Fibroblast of lung (primary cell): ENCODE measurements at regions not wholly inside any gene's neighbourhood (a gene's known extent, or its start where the extent isn't known, plus 50 kb on each side); places are given as distances from the start of the nearest gene placed in this dataset.

Experiments used
- DNase-seq, 2 donors: peaks; one replicate each; pipeline versions ENCODE4 v3.0.0 to v3.0.0-alpha.2; 2010; ENCODE audit warnings: low read depth in 2 of 2
- H2AFZ ChIP-seq: 2 replicates; pipeline ENCODE4 v1.5.1; 2012; ENCODE audit warnings: low read length, control low read depth, inconsistent platforms
- H3K27ac ChIP-seq: 2 replicates; pipeline ENCODE4 v1.5.1; 2011; ENCODE audit warnings: low read length, control low read depth; ENCODE audit not compliant: insufficient read depth
- H3K27me3 ChIP-seq: 2 replicates; pipeline ENCODE4 v1.5.1; 2011; ENCODE audit warnings: mild to moderate bottlenecking, low read length; ENCODE audit not compliant: control insufficient read depth, insufficient read depth
- H3K36me3 ChIP-seq: 2 replicates; pipeline ENCODE4 v1.5.1; 2011; ENCODE audit warnings: low read length; ENCODE audit not compliant: control insufficient read depth, insufficient read depth
- H3K4me1 ChIP-seq: 2 replicates; pipeline ENCODE4 v1.5.1; 2011; ENCODE audit warnings: low read length; ENCODE audit not compliant: control insufficient read depth, insufficient read depth; ENCODE audit errors: extremely low read depth
- H3K4me2 ChIP-seq: 2 replicates; pipeline ENCODE4 v1.5.1; 2011; ENCODE audit warnings: low read length, control low read depth; ENCODE audit not compliant: insufficient read depth; ENCODE audit errors: extremely low read depth
- H3K4me3 ChIP-seq, 4 experiments: fragments of 200-600 bp in 1 of 4; sonication (generic) in 1 of 4; replicated peaks in 1 of 4; 2 replicates each; pipeline ENCODE4 v1.5.1; 2011 to 2016; ENCODE audit warnings: low read length in 4 of 4, low read depth in 3 of 4, mild to moderate bottlenecking in 3 of 4, control low read depth in 2 of 4, inconsistent platforms in 1 of 4, mixed read lengths in 1 of 4; ENCODE audit not compliant: insufficient read depth in 1 of 4; ENCODE audit errors: control extremely low read depth in 1 of 4
- H3K79me2 ChIP-seq: 2 replicates; pipeline ENCODE4 v1.5.1; 2012; ENCODE audit warnings: mild to moderate bottlenecking, low read length, inconsistent platforms; ENCODE audit not compliant: control insufficient read depth, insufficient read depth
- H3K9ac ChIP-seq: 2 replicates; pipeline ENCODE4 v1.5.1; 2011; ENCODE audit warnings: mild to moderate bottlenecking, low read length, control low read depth; ENCODE audit not compliant: insufficient read depth
- H3K9me3 ChIP-seq: 2 replicates; pipeline ENCODE4 v1.5.1; 2012; ENCODE audit warnings: low read depth, low read length; ENCODE audit not compliant: control insufficient read depth, insufficient read depth
- H4K20me1 ChIP-seq: 2 replicates; pipeline ENCODE4 v1.5.1; 2011; ENCODE audit warnings: low read length; ENCODE audit not compliant: control insufficient read depth, insufficient read depth; ENCODE audit errors: extremely low read depth
- CTCF ChIP-seq, 2 donors: IDR thresholded peaks in 1 of 2; conservative IDR thresholded peaks in 1 of 2; 1 replicate in 1 of 2; 2 replicates in 1 of 2; pipeline ENCODE4 v1.5.1; 2011 to 2012; ENCODE audit warnings: low read length in 2 of 2, control low read depth in 1 of 2, inconsistent platforms in 1 of 2, low read depth in 1 of 2, mild to moderate bottlenecking in 1 of 2
- EZH2 ChIP-seq: IDR thresholded peaks from 2 replicates; pipeline ENCODE4 v1.5.1; 2012; ENCODE audit warnings: low read length, control low read depth, mild to moderate bottlenecking; ENCODE audit errors: missing control alignments

GRCh38 chr5:155293605-155294178 lies 280.1 kb downstream of the KIF4B start:
- DNase-seq: no peak
- no peaks in the 10 kb centered on the region for H3K36me3 ChIP-seq
- no peaks in the 10 kb centered on the region for H3K79me2 ChIP-seq
- H4K20me1 ChIP-seq: no peaks in the 10 kb centered on the region
- no peak for TF ChIP-seq CTCF (conservative IDR thresholded peaks at IDR 0.05 in 1 of 2, IDR thresholded peaks at IDR 0.05 in 1 of 2; ENCODE audit: low read depth in 1 of 2, low read length in 2 of 2)
- TF ChIP-seq EZH2: no peak
- no peaks in the 10 kb centered on the region for H3K9me3 ChIP-seq
- no peaks in the 10 kb centered on the region for H3K27me3 ChIP-seq
- H3K27ac ChIP-seq: no peak overlapping the region
- H3K4me1 ChIP-seq: no peaks in the 10 kb centered on the region
- no peak overlapping the region for H3K9ac ChIP-seq
- H3K4me2 ChIP-seq: no peak overlapping the region
- no peak overlapping the region for H2AFZ ChIP-seq
- H3K4me3 ChIP-seq: no peak overlapping the region

DNA sequence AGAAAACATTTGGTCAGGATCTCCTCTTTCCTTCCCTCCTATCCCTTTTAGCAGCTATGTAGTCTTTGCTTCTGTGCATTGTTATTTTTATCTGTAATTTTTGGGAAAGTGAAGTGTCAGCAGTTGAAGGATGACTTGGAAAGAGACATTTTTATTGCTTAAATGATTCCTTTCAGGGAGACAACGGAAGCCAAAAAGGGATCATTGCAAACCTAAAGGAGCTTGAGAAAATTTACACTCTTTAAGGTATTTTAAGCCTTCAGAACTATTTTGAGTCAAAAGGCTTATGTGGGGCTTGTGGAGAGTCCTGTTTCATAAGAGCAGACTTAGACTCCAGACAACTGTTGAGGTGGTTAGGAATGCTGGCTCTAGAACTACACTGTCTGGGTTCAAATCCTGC lies 281.6 kb downstream of the KIF4B start:
- TF ChIP-seq EZH2: no peak
- no peak for TF ChIP-seq CTCF (conservative IDR thresholded peaks at IDR 0.05 in 1 of 2, IDR thresholded peaks at IDR 0.05 in 1 of 2; ENCODE audit: low read depth in 1 of 2, low read length in 2 of 2)
- Histone ChIP-seq H3K27me3 (no peaks in the 10 kb centered on the region), H3K79me2 (no peaks in the 10 kb centered on the region), H3K4me3 (no peak overlapping the region), H3K27ac (no peak overlapping the region), H2AFZ (no peak overlapping the region), H4K20me1 (no peaks in the 10 kb centered on the region), H3K9me3 (no peaks in the 10 kb centered on the region), H3K4me1 (no peaks in the 10 kb centered on the region), H3K9ac (no peak overlapping the region), H3K36me3 (no peaks in the 10 kb centered on the region), H3K4me2 (no peak overlapping the region)
- no peak for DNase-seq

- TF ChIP-seq EZH2 (no peak), CTCF (conservative IDR thresholded peaks at IDR 0.05 in 1 of 2, IDR thresholded peaks at IDR 0.05 in 1 of 2; ENCODE audit: low read depth in 1 of 2, low read length in 2 of 2) (no peak)
- Histone ChIP-seq H3K4me2 (no peak overlapping the region), H3K27me3 (no peaks in the 10 kb centered on the region), H3K79me2 (no peaks in the 10 kb centered on the region), H3K4me3 (no peak overlapping the region), H3K4me1 (no peaks in the 10 kb centered on the region), H2AFZ (no peak overlapping the region), H3K9me3 (no peaks in the 10 kb centered on the region), H3K9ac (no peak overlapping the region), H3K27ac (no peak overlapping the region), H4K20me1 (no peaks in the 10 kb centered on the region), H3K36me3 (no peaks in the 10 kb centered on the region)
- DNase-seq: no peak
Measured at GRCh38 chr5:155299386-155300005, 285.9 kb downstream of the KIF4B start.
